ENCODE measurements at regions not wholly inside any gene's neighbourhood (a gene's known extent, or its start where the extent isn't known, plus 50 kb on each side); places are given as distances from the start of the nearest gene placed in this dataset.

- Histone ChIP-seq H3K9me3 (ENCODE audit: control insufficient read depth in 2 of 3, insufficient read depth in 1 of 3, low read length in 3 of 3) (no peaks in the 10 kb centered on the region), H3K4me1 (ENCODE audit: control insufficient read depth in 2 of 3, insufficient read depth in 2 of 3, low read depth in 1 of 3, low read length in 3 of 3) (no peaks in the 10 kb centered on the region), H3K9ac (ENCODE audit: low read length in 3 of 3) (no peak overlapping the region), H3K36me3 (ENCODE audit: control insufficient read depth in 2 of 3, insufficient read depth in 3 of 3, low read length in 3 of 3) (no peaks in the 10 kb centered on the region), H3K27ac (ENCODE audit: low read depth in 2 of 2, low read length in 2 of 2) (no peak overlapping the region), H3K27me3 (ENCODE audit: control insufficient read depth, insufficient read depth, low read length) (no peaks in the 10 kb centered on the region), H3K4me3 (ENCODE audit: low read length in 3 of 3) (no peak overlapping the region)
- peak in 3 of 5 donors; percentile 19 to 83 (median 49) for DNase-seq
- TF ChIP-seq CTCF (IDR thresholded peaks at IDR 0.05; ENCODE audit: borderline replicate concordance, extremely low read depth, insufficient read depth), result no peak
- intact Hi-C loops (cut with DNase I), result no loop called here
- no peak for FAIRE-seq
Measured at GRCh38 chr14:83697099-83697498, 1832.8 kb upstream of the FLRT2 start.

- Histone ChIP-seq H3K36me3 (ENCODE audit: control insufficient read depth in 2 of 3, insufficient read depth in 3 of 3, low read length in 3 of 3) (no peaks in the 10 kb centered on the region), H3K4me3 (ENCODE audit: low read length in 3 of 3) (no peak overlapping the region), H3K4me1 (ENCODE audit: control insufficient read depth in 2 of 3, insufficient read depth in 2 of 3, low read depth in 1 of 3, low read length in 3 of 3) (no peaks in the 10 kb centered on the region), H3K9ac (ENCODE audit: low read length in 3 of 3) (no peak overlapping the region), H3K27me3 (ENCODE audit: control insufficient read depth, insufficient read depth, low read length) (no peaks in the 10 kb centered on the region), H3K27ac (ENCODE audit: low read depth in 2 of 2, low read length in 2 of 2) (no peak overlapping the region), H3K9me3 (ENCODE audit: control insufficient read depth in 2 of 3, insufficient read depth in 1 of 3, low read length in 3 of 3) (no peaks in the 10 kb centered on the region)
- DNase-seq, result no peak
- no peak for FAIRE-seq
- intact Hi-C loops (cut with DNase I), result no loop called here
- no peak for TF ChIP-seq CTCF (IDR thresholded peaks at IDR 0.05; ENCODE audit: borderline replicate concordance, extremely low read depth, insufficient read depth)
Measured at GRCh38 chr14:83702619-83703018, 1827.3 kb upstream of the FLRT2 start.

GRCh38 chr14:83706231-83706954 lies 1823.6 kb upstream of the FLRT2 start:
- intact Hi-C loops (cut with DNase I), result no loop called here
- Histone ChIP-seq H3K36me3 (ENCODE audit: control insufficient read depth in 2 of 3, insufficient read depth in 3 of 3, low read length in 3 of 3) (no peaks in the 10 kb centered on the region), H3K9me3 (ENCODE audit: control insufficient read depth in 2 of 3, insufficient read depth in 1 of 3, low read length in 3 of 3) (peaks cover 0 to 4% (median 0%) of the 10 kb centered on the region in 3 donors), H3K27me3 (ENCODE audit: control insufficient read depth, insufficient read depth, low read length) (no peaks in the 10 kb centered on the region), H3K4me1 (ENCODE audit: control insufficient read depth in 2 of 3, insufficient read depth in 2 of 3, low read depth in 1 of 3, low read length in 3 of 3) (no peaks in the 10 kb centered on the region), H3K27ac (ENCODE audit: low read depth in 2 of 2, low read length in 2 of 2) (no peak overlapping the region), H3K4me3 (ENCODE audit: low read length in 3 of 3) (no peak overlapping the region), H3K9ac (ENCODE audit: low read length in 3 of 3) (no peak overlapping the region)
- DNase-seq (peak in 2 of 5 donors; percentile 16 to 31), FAIRE-seq (no peak)
- no peak for TF ChIP-seq CTCF (IDR thresholded peaks at IDR 0.05; ENCODE audit: borderline replicate concordance, extremely low read depth, insufficient read depth)

Data from kidney (tissue), 13 donors.